Adrenal gland (tissue), 9 donors: ENCODE measurements at regions not wholly inside any gene's neighbourhood (a gene's known extent, or its start where the extent isn't known, plus 50 kb on each side); places are given as distances from the start of the nearest gene placed in this dataset.

ENCODE experiments used
- DNase-seq, 7 donors: peaks; one replicate each; pipeline ENCODE4 v3.0.0-alpha.2; 2019 to 2020
- H3K27ac ChIP-seq, 5 donors: fragments of 200-600 bp; sonication (generic) in 4 of 5; 1 replicate in 3 of 5; 2 replicates in 2 of 5; pipeline versions ENCODE4 v1.5.1 to v1.8.0; 2016 to 2020; ENCODE audit warnings: mild to moderate bottlenecking in 1 of 5
- H3K27me3 ChIP-seq: fragments of 200-600 bp; 2 replicates; pipeline ENCODE4 v1.8.0; 2021
- H3K36me3 ChIP-seq, 2 donors: fragments of 200-600 bp; replicated peaks in 1 of 2; 1 replicate in 1 of 2; 2 replicates in 1 of 2; pipeline versions ENCODE4 v1.5.1 to v1.8.0; 2018 to 2022
- H3K4me1 ChIP-seq, 2 donors: fragments of 200-600 bp; replicated peaks in 1 of 2; 1 replicate in 1 of 2; 2 replicates in 1 of 2; pipeline versions ENCODE4 v1.5.1 to v1.8.0; 2018 to 2021
- H3K4me3 ChIP-seq, 4 donors: fragments of 200-600 bp; sonication (generic) in 3 of 4; one replicate each; pipeline ENCODE4 v1.5.1; 2016 to 2018
- H3K9me3 ChIP-seq, 3 donors: fragments of 200-600 bp; sonication (generic) in 1 of 3; replicated peaks in 1 of 3; 1 replicate in 2 of 3; 2 replicates in 1 of 3; pipeline versions ENCODE4 v1.5.1 to v1.8.0; 2016 to 2021
- CTCF ChIP-seq, 6 experiments: fragments of 450-650 bp in 4 of 6; fragments of 200-600 bp in 2 of 6; sonication (generic) in 1 of 6; IDR thresholded peaks; 1 replicate in 5 of 6; 2 replicates in 1 of 6; pipeline versions ENCODE4 v1.5.1 to v1.8.0; 2016 to 2021; ENCODE audit warnings: antibody characterized with exemption in 6 of 6, mild to moderate bottlenecking in 2 of 6, moderate library complexity in 1 of 6
- POLR2A ChIP-seq, 2 donors: fragments of 450-650 bp; IDR thresholded peaks; one replicate each; pipeline ENCODE4 v1.6.1; 2017; ENCODE audit warnings: antibody characterized with exemption in 2 of 2, mild to moderate bottlenecking in 2 of 2, moderate library complexity in 1 of 2
- WGBS, 4 donors: extraction: QIAGEN DNeasy Blood & Tissue Kit in 2 of 4; methylation state at CpG; one replicate each; pipeline versions ENCODE4 v1.1.5 to v1.1.7; 2013 to 2017; 5-methylcytosine and 5-hydroxymethylcytosine counted together
- intact Hi-C, 2 donors: fragments of 100-400 bp; cut with DNase I; formaldehyde crosslinking; loops; one replicate each; pipeline versions ENCODE4 v1.14.1 to v1.15.0; 2022 to 2023
- donor health status: healthy with polysubstance abuse.
- donor health status: Bipolar disorder and iron deficiency.
- donor health status: DM: yes; HTN: yes; CAD: no.
- donor health status: DM: no; HTN: no; CAD: no.
- donor health status: DM: no; HTN: no; CAD: no.

- WGBS, 4 donors, result 57 to 59% (median 58%) methylated on average over 3 of the region's 3 CpGs
- Histone ChIP-seq H3K4me3 (no peak overlapping the region), H3K9me3 (no peaks in the 10 kb centered on the region), H3K36me3 (no peaks in the 10 kb centered on the region), H3K4me1 (no peaks in the 10 kb centered on the region), H3K27ac (no peak overlapping the region), H3K27me3 (no peaks in the 10 kb centered on the region)
- no peak for TF ChIP-seq POLR2A (IDR thresholded peaks at IDR 0.05)
- no peak for TF ChIP-seq CTCF (IDR thresholded peaks at IDR 0.05)
- intact Hi-C loops, result no loop called here
- DNase-seq, result no peak
Observed at GRCh38 chr6:49087369-49087768, 375.7 kb downstream of the MMUT start.

GRCh38 chr6:49082611-49083010 lies 380.4 kb downstream of the MMUT start:
- no peak overlapping the region for H3K27ac ChIP-seq
- no peaks in the 10 kb centered on the region for H3K4me1 ChIP-seq
- H3K36me3 ChIP-seq, result no peaks in the 10 kb centered on the region
- TF ChIP-seq POLR2A (IDR thresholded peaks at IDR 0.05), result no peak
- no peak for TF ChIP-seq CTCF (IDR thresholded peaks at IDR 0.05)
- WGBS, 4 donors, result 55 to 65% (median 61%) methylated on average over 2 of the region's 2 CpGs
- DNase-seq, result no peak
- intact Hi-C loops, result no loop called here
- H3K4me3 ChIP-seq, result no peak overlapping the region
- H3K27me3 ChIP-seq, result no peaks in the 10 kb centered on the region
- no peaks in the 10 kb centered on the region for H3K9me3 ChIP-seq

- H3K4me3 ChIP-seq, result no peak overlapping the region
- H3K36me3 ChIP-seq, result no peaks in the 10 kb centered on the region
- WGBS, 4 donors, result 83 to 87% (median 87%) methylated on average over 4 of the region's 4 CpGs
- no peaks in the 10 kb centered on the region for H3K4me1 ChIP-seq
- H3K27me3 ChIP-seq, result no peaks in the 10 kb centered on the region
- H3K9me3 ChIP-seq, result no peaks in the 10 kb centered on the region
- DNase-seq, result no peak
- H3K27ac ChIP-seq, result no peak overlapping the region
- TF ChIP-seq POLR2A (IDR thresholded peaks at IDR 0.05) (no peak), CTCF (IDR thresholded peaks at IDR 0.05) (no peak)
- intact Hi-C loops, result no loop called here
Observed at GRCh38 chr6:49072885-49073620, 390.0 kb downstream of the MMUT start.

GRCh38 chr6:49072146-49072545 lies 390.9 kb downstream of the MMUT start:
- intact Hi-C loops, result no loop called here
- TF ChIP-seq CTCF (IDR thresholded peaks at IDR 0.05), result no peak
- no peak for TF ChIP-seq POLR2A (IDR thresholded peaks at IDR 0.05)
- Histone ChIP-seq H3K36me3 (no peaks in the 10 kb centered on the region), H3K9me3 (no peaks in the 10 kb centered on the region), H3K4me1 (no peaks in the 10 kb centered on the region), H3K27me3 (no peaks in the 10 kb centered on the region), H3K4me3 (no peak overlapping the region), H3K27ac (no peak overlapping the region)
- WGBS, 4 donors, result 53 to 80% (median 64%) methylated on average over 1 of the region's 1 CpG
- no peak for DNase-seq
